ENCODE measurements at regions not wholly inside any gene's neighbourhood (a gene's known extent, or its start where the extent isn't known, plus 50 kb on each side); places are given as distances from the start of the nearest gene placed in this dataset.
"Not testable (repeated sequence)": the region's sequence is repeated elsewhere in the genome, so short reads cannot be mapped to it uniquely, and the experiment has no call there.

DNA sequence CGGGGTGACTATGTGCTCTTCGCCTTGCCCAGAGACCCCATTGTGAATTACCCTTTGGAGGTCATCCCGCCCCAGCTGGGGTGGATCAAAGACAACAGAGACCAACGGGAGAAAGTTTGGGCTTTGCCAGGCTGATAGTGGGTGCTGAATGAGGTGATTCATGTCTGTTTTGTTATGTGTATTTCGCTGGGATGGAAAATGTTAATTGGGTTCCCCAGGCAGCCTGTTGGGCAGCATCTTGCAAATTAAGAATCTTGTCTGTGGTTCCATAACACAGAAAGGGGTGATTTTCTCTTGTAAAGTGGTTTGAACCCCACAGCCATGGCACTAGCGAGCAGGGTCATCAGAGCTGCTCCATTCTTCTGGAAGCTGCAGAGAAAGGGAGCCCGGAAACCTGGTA lies 63.1 kb upstream of the UNC93A start:
- H3K27me3 ChIP-seq = peaks cover 0 to 10% of the 10 kb centered on the region in 2 donors
- H3K4me3 ChIP-seq = no peak overlapping the region
- H3K9me3 ChIP-seq = no peaks in the 10 kb centered on the region
- DNase-seq (ENCODE audit: low spot score in 2 of 2) = no peak
- intact Hi-C loops (cut with DNase I; ENCODE audit: low total_unique reads) = no loop called here
- H3K27ac ChIP-seq = no peak overlapping the region
- no peaks in the 10 kb centered on the region for H3K36me3 ChIP-seq
- TF ChIP-seq POLR2AphosphoS5 (IDR thresholded peaks at IDR 0.05) (no peak), POLR2A (IDR thresholded peaks at IDR 0.05) (no peak)
- TF ChIP-seq, protein P1, sequence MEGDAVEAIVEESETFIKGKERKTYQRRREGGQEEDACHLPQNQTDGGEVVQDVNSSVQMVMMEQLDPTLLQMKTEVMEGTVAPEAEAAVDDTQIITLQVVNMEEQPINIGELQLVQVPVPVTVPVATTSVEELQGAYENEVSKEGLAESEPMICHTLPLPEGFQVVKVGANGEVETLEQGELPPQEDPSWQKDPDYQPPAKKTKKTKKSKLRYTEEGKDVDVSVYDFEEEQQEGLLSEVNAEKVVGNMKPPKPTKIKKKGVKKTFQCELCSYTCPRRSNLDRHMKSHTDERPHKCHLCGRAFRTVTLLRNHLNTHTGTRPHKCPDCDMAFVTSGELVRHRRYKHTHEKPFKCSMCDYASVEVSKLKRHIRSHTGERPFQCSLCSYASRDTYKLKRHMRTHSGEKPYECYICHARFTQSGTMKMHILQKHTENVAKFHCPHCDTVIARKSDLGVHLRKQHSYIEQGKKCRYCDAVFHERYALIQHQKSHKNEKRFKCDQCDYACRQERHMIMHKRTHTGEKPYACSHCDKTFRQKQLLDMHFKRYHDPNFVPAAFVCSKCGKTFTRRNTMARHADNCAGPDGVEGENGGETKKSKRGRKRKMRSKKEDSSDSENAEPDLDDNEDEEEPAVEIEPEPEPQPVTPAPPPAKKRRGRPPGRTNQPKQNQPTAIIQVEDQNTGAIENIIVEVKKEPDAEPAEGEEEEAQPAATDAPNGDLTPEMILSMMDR (IDR thresholded peaks at IDR 0.05) = no peak
- H3K4me1 ChIP-seq = no peaks in the 10 kb centered on the region

DNA sequence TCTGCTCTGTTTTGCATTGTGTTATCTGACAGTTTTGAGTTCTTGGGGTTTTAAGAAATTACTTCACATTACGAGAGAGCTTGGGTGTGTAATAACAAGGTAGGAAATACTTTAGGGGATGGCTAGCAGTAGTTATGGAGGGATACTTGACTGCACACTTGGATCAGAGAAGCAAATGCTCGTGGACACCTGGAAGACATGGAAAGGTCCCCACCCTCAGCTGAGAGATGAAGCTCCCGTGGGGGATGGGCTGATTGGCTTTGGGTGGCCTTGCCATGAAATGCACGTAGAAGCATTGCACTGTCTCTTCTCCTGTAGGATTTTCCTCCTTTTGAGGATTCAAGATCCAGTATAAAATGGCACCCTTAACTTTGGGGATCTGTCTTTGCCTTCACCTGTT lies 61.5 kb upstream of the UNC93A start:
- intact Hi-C loops (cut with DNase I; ENCODE audit: low total_unique reads) = no loop called here
- H3K4me1 ChIP-seq = no peaks in the 10 kb centered on the region
- TF ChIP-seq, protein P1 (IDR thresholded peaks at IDR 0.05) = no peak
- TF ChIP-seq POLR2AphosphoS5 (IDR thresholded peaks at IDR 0.05) = no peak
- no peak for TF ChIP-seq POLR2A (IDR thresholded peaks at IDR 0.05)

DNA sequence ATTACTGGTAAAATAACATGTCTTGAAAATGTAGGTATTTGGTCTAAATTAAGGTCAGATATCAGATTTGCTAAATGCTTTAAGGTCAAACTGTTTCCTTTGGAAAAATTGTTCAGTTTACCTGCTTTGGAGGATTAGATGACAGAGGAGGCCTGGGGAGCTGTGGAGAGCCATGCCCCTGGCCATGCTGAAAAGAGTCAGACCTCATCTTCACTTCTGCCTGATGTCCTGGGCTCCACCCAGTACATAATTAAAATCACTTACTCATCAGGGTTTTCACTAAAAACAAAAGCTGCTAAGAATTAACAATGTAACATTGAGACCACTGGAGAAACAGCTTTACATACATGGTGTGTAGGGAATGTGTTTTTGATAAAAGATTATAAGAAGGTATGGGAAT lies 60.8 kb upstream of the UNC93A start:
- Histone ChIP-seq H3K36me3 (no peaks in the 10 kb centered on the region), H3K4me3 (no peak overlapping the region), H3K27me3 (peaks cover 0 to 15% of the 10 kb centered on the region in 2 donors), H3K27ac (no peak overlapping the region), H3K9me3 (no peaks in the 10 kb centered on the region), H3K4me1 (no peaks in the 10 kb centered on the region)
- DNase-seq (ENCODE audit: low spot score in 2 of 2) = no peak
- TF ChIP-seq, protein P1 (IDR thresholded peaks at IDR 0.05) = no peak
- TF ChIP-seq POLR2A (IDR thresholded peaks at IDR 0.05) (no peak), POLR2AphosphoS5 (IDR thresholded peaks at IDR 0.05) (no peak)
- intact Hi-C loops (cut with DNase I; ENCODE audit: low total_unique reads) = no loop called here

More for the DNA sequence above, 61.5 kb upstream of the UNC93A start:
- no peak overlapping the region for H3K4me3 ChIP-seq
- H3K9me3 ChIP-seq = no peaks in the 10 kb centered on the region
- no peaks in the 10 kb centered on the region for H3K36me3 ChIP-seq
- peaks cover 0 to 10% of the 10 kb centered on the region in 2 donors for H3K27me3 ChIP-seq
- H3K27ac ChIP-seq = no peak overlapping the region
- DNase-seq (ENCODE audit: low spot score in 2 of 2) = no peak

DNA sequence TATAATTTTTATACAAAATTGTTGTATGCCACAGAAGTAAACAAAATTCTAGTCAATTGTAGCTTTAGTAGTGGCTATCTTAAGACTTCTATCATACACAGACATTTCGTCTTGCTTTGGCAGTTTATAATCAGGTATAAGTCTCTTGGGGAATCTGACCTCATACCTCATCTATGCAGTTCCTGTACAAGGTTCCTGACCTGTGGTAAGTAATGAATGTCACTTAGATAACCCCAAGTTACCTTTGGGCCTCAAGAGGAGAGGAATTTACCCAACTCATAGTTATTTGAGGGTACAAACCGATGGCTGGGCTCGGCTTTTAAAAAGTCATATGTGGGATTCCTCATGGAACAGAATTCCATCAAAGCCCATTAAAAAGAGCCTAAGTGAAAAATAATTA lies 58.8 kb upstream of the UNC93A start:
- H3K9me3 ChIP-seq = no peaks in the 10 kb centered on the region
- H3K4me1 ChIP-seq = no peaks in the 10 kb centered on the region
- no peak overlapping the region for H3K4me3 ChIP-seq
- intact Hi-C loops (cut with DNase I; ENCODE audit: low total_unique reads) = no loop called here
- H3K27me3 ChIP-seq = peaks cover 0 to 15% of the 10 kb centered on the region in 2 donors
- no peak overlapping the region for H3K27ac ChIP-seq
- TF ChIP-seq POLR2A (IDR thresholded peaks at IDR 0.05) = no peak
- TF ChIP-seq, protein P1 (IDR thresholded peaks at IDR 0.05) = no peak
- no peak for TF ChIP-seq POLR2AphosphoS5 (IDR thresholded peaks at IDR 0.05)
- no peaks in the 10 kb centered on the region for H3K36me3 ChIP-seq
- no peak for DNase-seq (ENCODE audit: low spot score in 2 of 2)

DNA sequence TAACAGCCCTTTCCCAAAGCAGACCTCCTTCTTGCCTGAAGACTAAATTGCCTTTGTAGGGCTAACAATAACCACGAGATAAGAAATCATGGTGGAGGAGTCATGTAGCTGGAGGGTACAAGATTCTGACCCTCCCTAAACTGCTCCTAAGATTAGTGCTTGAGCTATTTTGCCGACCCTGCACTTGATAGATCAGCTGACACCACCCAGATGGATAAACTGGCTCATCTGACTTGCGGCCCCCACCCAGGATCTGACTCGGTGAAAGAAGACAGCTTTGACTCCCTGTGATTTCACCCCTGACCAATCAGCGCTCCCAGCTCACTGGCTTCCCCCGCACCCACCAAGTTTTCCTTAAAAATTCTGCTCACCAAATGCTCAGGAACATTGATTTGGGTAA lies 57.6 kb upstream of the UNC93A start:
- no peak overlapping the region for H3K27ac ChIP-seq
- peaks cover 0 to 15% of the 10 kb centered on the region in 2 donors for H3K27me3 ChIP-seq
- intact Hi-C loops (cut with DNase I; ENCODE audit: low total_unique reads) = no loop called here
- no peaks in the 10 kb centered on the region for H3K36me3 ChIP-seq
- no peak overlapping the region for H3K4me3 ChIP-seq
- no peak for DNase-seq (ENCODE audit: low spot score in 2 of 2)
- H3K9me3 ChIP-seq = no peaks in the 10 kb centered on the region
- no peaks in the 10 kb centered on the region for H3K4me1 ChIP-seq
- TF ChIP-seq POLR2AphosphoS5 (IDR thresholded peaks at IDR 0.05) (no peak), POLR2A (IDR thresholded peaks at IDR 0.05) (no peak)
- TF ChIP-seq, protein P1 (IDR thresholded peaks at IDR 0.05) = no peak

DNA sequence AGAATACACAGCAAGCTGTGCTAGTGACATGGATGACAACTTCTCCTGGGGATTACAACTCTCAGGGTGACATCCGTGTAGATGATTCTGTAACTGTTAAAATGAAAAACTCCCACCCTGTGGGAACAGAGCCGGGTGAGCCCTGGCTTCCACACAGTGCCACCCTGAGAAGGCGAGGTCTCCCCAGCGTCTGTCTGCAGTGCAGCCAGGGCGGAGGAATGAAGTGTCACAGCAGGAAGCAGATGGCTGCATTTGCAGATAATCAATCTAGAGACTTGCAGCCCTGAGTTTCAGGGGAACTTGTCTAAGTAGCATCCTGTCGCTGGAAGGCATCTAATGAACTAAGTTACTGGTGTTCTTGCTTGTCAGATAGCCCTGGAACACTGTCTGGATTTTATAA lies 56.5 kb upstream of the UNC93A start:
- intact Hi-C loops (cut with DNase I; ENCODE audit: low total_unique reads); H3K4me1 ChIP-seq; DNase-seq (ENCODE audit: low spot score in 2 of 2): not testable (repeated sequence)

More for the DNA sequence above, 56.5 kb upstream of the UNC93A start:
- peaks cover 0 to 15% of the 10 kb centered on the region in 2 donors for H3K27me3 ChIP-seq
- not testable (repeated sequence) for H3K4me3 ChIP-seq, H3K36me3 ChIP-seq, H3K27ac ChIP-seq, H3K9me3 ChIP-seq
